ENCODE measurements at regions not wholly inside any gene's neighbourhood (a gene's known extent, or its start where the extent isn't known, plus 50 kb on each side); places are given as distances from the start of the nearest gene placed in this dataset.

- in situ Hi-C loops (cut with HindIII; ENCODE audit: low pct_unique_long_range_greater_than_20kb, low sequenced_read_pairs) = no loop called here
- BruUV-seq (replicated peaks) = no TSS peak
- no peak for TF ChIP-seq SIN3A (IDR thresholded peaks at IDR 0.05; ENCODE audit: borderline replicate concordance, insufficient read depth, low read depth, low read length)
- no peak for TF ChIP-seq POLR2AphosphoS5 (IDR thresholded peaks at IDR 0.05; ENCODE audit: low read depth, low read length)
- TF ChIP-seq CTCF (IDR thresholded peaks at IDR 0.05) = no peak
- no peak for TF ChIP-seq TCF7L2 (IDR thresholded peaks at IDR 0.05; ENCODE audit: low read depth, low read length)
- TF ChIP-seq REST (IDR thresholded peaks at IDR 0.05; ENCODE audit: insufficient read depth in 1 of 2, low read depth in 2 of 2, low read length in 1 of 2) = no peak
- no peaks in the 10 kb centered on the region for H3K4me1 ChIP-seq (ENCODE audit: control insufficient read depth, insufficient read depth, low read length)
- no peaks in the 10 kb centered on the region for H3K36me3 ChIP-seq (ENCODE audit: control insufficient read depth, insufficient read depth, low read length)
- H3K4me3 ChIP-seq (ENCODE audit: low read depth in 2 of 2, low read length in 2 of 2) = no peak overlapping the region
- intact Hi-C loops (cut with micrococcal nuclease; ENCODE audit: unreplicated experiment) = no loop called here
- POLR2A ChIA-PET = no interaction called here
- H3K27me3 ChIP-seq (ENCODE audit: control insufficient read depth, insufficient read depth, low read length) = no peaks in the 10 kb centered on the region
- CTCF ChIA-PET = no interaction called here
- DNase-seq (ENCODE audit: low read depth, low spot score) (no peak), ATAC-seq (no peak)
- H3K27ac ChIP-seq (ENCODE audit: low read length) = no peak overlapping the region
- no peaks in the 10 kb centered on the region for H3K9me3 ChIP-seq (ENCODE audit: control insufficient read depth, insufficient read depth, low read depth, low read length)
Measured at GRCh38 chr4:35038079-35038805, 1206.1 kb downstream of the ARAP2 start.

- intact Hi-C loops (cut with micrococcal nuclease; ENCODE audit: unreplicated experiment) (no loop called here), in situ Hi-C loops (cut with HindIII; ENCODE audit: low pct_unique_long_range_greater_than_20kb, low sequenced_read_pairs) (no loop called here)
- Histone ChIP-seq H3K36me3 (ENCODE audit: control insufficient read depth, insufficient read depth, low read length) (no peaks in the 10 kb centered on the region), H3K27me3 (ENCODE audit: control insufficient read depth, insufficient read depth, low read length) (no peaks in the 10 kb centered on the region), H3K27ac (ENCODE audit: low read length) (no peak overlapping the region), H3K9me3 (ENCODE audit: control insufficient read depth, insufficient read depth, low read depth, low read length) (no peaks in the 10 kb centered on the region), H3K4me1 (ENCODE audit: control insufficient read depth, insufficient read depth, low read length) (no peaks in the 10 kb centered on the region), H3K4me3 (ENCODE audit: low read depth in 2 of 2, low read length in 2 of 2) (no peak overlapping the region)
- BruUV-seq (replicated peaks) = no TSS peak
- no peak for ATAC-seq
- DNase-seq (ENCODE audit: low read depth, low spot score) = no peak
- ChIA-PET CTCF (no interaction called here), POLR2A (no interaction called here)
- TF ChIP-seq CTCF (IDR thresholded peaks at IDR 0.05) (no peak), SIN3A (IDR thresholded peaks at IDR 0.05; ENCODE audit: borderline replicate concordance, insufficient read depth, low read depth, low read length) (no peak), POLR2AphosphoS5 (IDR thresholded peaks at IDR 0.05; ENCODE audit: low read depth, low read length) (no peak), TCF7L2 (IDR thresholded peaks at IDR 0.05; ENCODE audit: low read depth, low read length) (no peak), REST (IDR thresholded peaks at IDR 0.05; ENCODE audit: insufficient read depth in 1 of 2, low read depth in 2 of 2, low read length in 1 of 2) (no peak)
Measured at GRCh38 chr4:35038845-35039244, 1205.5 kb downstream of the ARAP2 start.

Measured in Panc1 (cell line).